ENCODE measurements at regions not wholly inside any gene's neighbourhood (a gene's known extent, or its start where the extent isn't known, plus 50 kb on each side); places are given as distances from the start of the nearest gene placed in this dataset.

- H2AFZ ChIP-seq (replicated peaks; ENCODE audit: low read length, poor library complexity) = no peak overlapping the region
- BruUV-seq (replicated peaks) = no TSS peak
- DNase-seq (no peak), ATAC-seq (ENCODE audit: low read depth) (no peak)
- H3K27me3 ChIP-seq (ENCODE audit: control insufficient read depth, insufficient read depth, low read length) = no peaks in the 10 kb centered on the region
- in situ Hi-C loops (cut with MboI; ENCODE audit: low sequenced_read_pairs) (no loop called here), intact Hi-C loops (cut with micrococcal nuclease) (no loop called here), dilution Hi-C loops (cut with HindIII; ENCODE audit: low sequenced_read_pairs, unreplicated experiment) (no loop called here)
- no peak overlapping the region for H3K23ac ChIP-seq (ENCODE audit: low read depth, low read length)
- ChIA-PET POLR2A (ENCODE audit: unreplicated experiment) (no interaction called here), CTCF (no interaction called here)
- H2AK9ac ChIP-seq (replicated peaks; ENCODE audit: low read depth, low read length, poor library complexity) = no peak overlapping the region
- H3K4me2 ChIP-seq (ENCODE audit: low read depth, low read length) = no peak overlapping the region
- H3K4ac ChIP-seq (ENCODE audit: low read depth, low read length) = no peak overlapping the region
- H4K20me1 ChIP-seq (ENCODE audit: insufficient read depth, low read length) = no peaks in the 10 kb centered on the region
- H3K9ac ChIP-seq (ENCODE audit: low read depth, low read length) = no peak overlapping the region
- H3K9me1 ChIP-seq (ENCODE audit: insufficient read depth, low read length) = no peaks in the 10 kb centered on the region
- no peak overlapping the region for H3K14ac ChIP-seq (replicated peaks; ENCODE audit: low read depth, low read length)
- no peak for TF ChIP-seq CTCF (conservative IDR thresholded peaks at IDR 0.05; ENCODE audit: low read depth, low read length)
- no peak for TF ChIP-seq BHLHE40 (IDR thresholded peaks at IDR 0.05; ENCODE audit: low read depth, low read length)
- no peak for TF ChIP-seq CHD1 (IDR thresholded peaks at IDR 0.05; ENCODE audit: low read depth, low read length)
- TF ChIP-seq MXI1 (IDR thresholded peaks at IDR 0.05; ENCODE audit: borderline replicate concordance, low read depth, low read length) = no peak
- no peak for TF ChIP-seq RCOR1 (IDR thresholded peaks at IDR 0.05; ENCODE audit: insufficient replicate concordance, low read length)
- no peak for TF ChIP-seq RAD21 (IDR thresholded peaks at IDR 0.05; ENCODE audit: low read length)
- TF ChIP-seq NFE2L2 (IDR thresholded peaks at IDR 0.05; ENCODE audit: low read depth, low read length) = no peak
- H3K4me1 ChIP-seq (ENCODE audit: control insufficient read depth, insufficient read depth, low read length) = no peaks in the 10 kb centered on the region; the same call in 1 of the 2 replicates
- no peak overlapping the region for H2AK5ac ChIP-seq (ENCODE audit: low read depth, low read length)
- no peak overlapping the region for H4K5ac ChIP-seq (ENCODE audit: low read depth, low read length)
- no peak overlapping the region for H3K18ac ChIP-seq (ENCODE audit: low read depth, low read length)
- H2BK5ac ChIP-seq (ENCODE audit: low read depth, low read length, poor library complexity, severe bottlenecking) = no peak overlapping the region
- no peak overlapping the region for H3K4me3 ChIP-seq (ENCODE audit: insufficient read depth, low read depth, low read length)
- H4K8ac ChIP-seq (ENCODE audit: low read depth in 2 of 2, low read length in 2 of 2) = no peak overlapping the region
- no peak overlapping the region for H2BK15ac ChIP-seq (ENCODE audit: low read depth, low read length)
- H4K91ac ChIP-seq (ENCODE audit: insufficient read depth, low read depth, low read length) = no peak overlapping the region
- H2BK20ac ChIP-seq (ENCODE audit: low read depth, low read length) = no peak overlapping the region
- H3K27ac ChIP-seq (ENCODE audit: insufficient read depth, low read length) = no peak overlapping the region
- H3K9me3 ChIP-seq (ENCODE audit: control insufficient read depth, insufficient read depth, low read length) = no peaks in the 10 kb centered on the region
- H2BK120ac ChIP-seq (ENCODE audit: low read depth, low read length) = no peak overlapping the region
- no peaks in the 10 kb centered on the region for H3K36me3 ChIP-seq (ENCODE audit: control insufficient read depth, insufficient read depth, low read length)
- H3K56ac ChIP-seq (ENCODE audit: extremely low read depth, insufficient read depth, low read length) = no peak overlapping the region
- no peaks in the 10 kb centered on the region for H3K79me1 ChIP-seq (ENCODE audit: low read depth in 1 of 2, low read length in 2 of 2)
Observed at GRCh38 chr6:155595284-155595683, 139.6 kb upstream of the NOX3 start.
